ENCODE measurements at regions not wholly inside any gene's neighbourhood (a gene's known extent, or its start where the extent isn't known, plus 50 kb on each side); places are given as distances from the start of the nearest gene placed in this dataset.
A peak's percentile ranks its signal among the peaks of the same experiment; 100 is the strongest.

DNA sequence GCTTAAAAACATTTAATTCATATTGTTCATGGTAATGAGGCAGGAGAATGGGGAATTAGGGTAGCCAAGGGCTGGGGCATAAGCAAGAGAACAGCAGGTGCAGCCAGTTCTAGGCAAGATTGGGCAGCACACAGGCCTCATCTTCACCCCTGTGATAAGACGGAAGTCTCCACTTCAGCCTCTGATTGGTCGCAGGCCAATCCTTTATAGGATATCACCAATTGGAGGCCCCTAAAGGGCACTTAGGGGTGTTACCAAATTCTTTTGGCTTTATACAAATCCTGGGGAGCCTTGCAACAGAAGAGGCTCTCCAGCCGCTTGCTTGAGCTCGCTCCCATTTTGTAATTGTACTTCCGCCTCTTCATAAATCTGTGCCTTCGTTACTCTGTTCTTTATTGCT is 231.1 kb downstream of the REEP3 start:
- no peak overlapping the region for H3K9ac ChIP-seq
- no peak overlapping the region for H3K27ac Mint-ChIP-seq
- H3K36me3 ChIP-seq: no peaks in the 10 kb centered on the region
- no peaks in the 10 kb centered on the region for H3K79me2 ChIP-seq (ENCODE audit: low read depth)
- no peaks in the 10 kb centered on the region for H4K20me1 ChIP-seq (ENCODE audit: low read depth)
- no peak for TF ChIP-seq EZH2phosphoT487 (IDR thresholded peaks at IDR 0.05)
- TF ChIP-seq CTCF (IDR thresholded peaks at IDR 0.05): no peak
- TF ChIP-seq EZH2 (IDR thresholded peaks at IDR 0.05): no peak
- H3K27ac ChIP-seq: no peak overlapping the region
- peaks cover 3% of the 10 kb centered on the region for H3F3A ChIP-seq (ENCODE audit: low read depth)
- H3K9me3 Mint-ChIP-seq: peaks cover under 1% of the 10 kb centered on the region
- H3K4me3 Mint-ChIP-seq: no peak overlapping the region
- H3K27me3 ChIP-seq: no peaks in the 10 kb centered on the region
- no peak overlapping the region for H3K4me3 ChIP-seq
- H3K4me1 Mint-ChIP-seq: no peaks in the 10 kb centered on the region
- no peak for DNase-seq (ENCODE audit: low spot score)
- peak overlapping the region; percentile 63 for H2AFZ ChIP-seq (replicated peaks)
- no peaks in the 10 kb centered on the region for H3K27me3 Mint-ChIP-seq (ENCODE audit: insufficient read depth, low read depth)
- H3K4me2 ChIP-seq: no peak overlapping the region
- H3K36me3 Mint-ChIP-seq: no peaks in the 10 kb centered on the region
- no peaks in the 10 kb centered on the region for H3K4me1 ChIP-seq
- no peaks in the 10 kb centered on the region for H3K9me3 ChIP-seq (ENCODE audit: low read depth)

DNA sequence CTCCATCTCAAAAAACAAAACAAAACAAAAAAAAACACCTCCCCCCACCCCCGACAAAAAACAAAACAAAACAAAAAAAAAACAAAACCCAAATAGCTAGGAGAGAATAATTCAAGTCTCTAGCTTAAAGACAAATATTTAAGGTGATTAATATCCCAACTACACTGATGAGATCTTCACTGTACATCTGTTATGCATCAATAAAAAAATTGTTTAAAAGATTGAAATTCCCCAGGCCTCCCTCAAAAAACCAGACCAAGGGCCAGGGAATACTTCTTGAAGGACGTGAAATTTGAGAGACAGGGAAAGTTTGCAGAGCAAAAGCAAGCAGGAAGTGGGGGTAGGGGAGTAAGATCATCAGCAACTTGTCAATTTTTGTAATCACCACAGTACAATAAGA is 232.6 kb downstream of the REEP3 start:
- Histone ChIP-seq H3K36me3 (no peaks in the 10 kb centered on the region), H3K4me2 (no peak overlapping the region), H2AFZ (replicated peaks) (no peak overlapping the region), H3K9me3 (ENCODE audit: low read depth) (no peaks in the 10 kb centered on the region), H3F3A (ENCODE audit: low read depth) (peaks cover 3% of the 10 kb centered on the region), H4K20me1 (ENCODE audit: low read depth) (no peaks in the 10 kb centered on the region), H3K27ac (no peak overlapping the region), H3K79me2 (ENCODE audit: low read depth) (no peaks in the 10 kb centered on the region), H3K4me1 (no peaks in the 10 kb centered on the region), H3K4me3 (no peak overlapping the region), H3K27me3 (no peaks in the 10 kb centered on the region), H3K9ac (no peak overlapping the region)
- H3K27ac Mint-ChIP-seq: no peak overlapping the region
- no peak overlapping the region for H3K4me3 Mint-ChIP-seq
- no peak for DNase-seq (ENCODE audit: low spot score)
- no peaks in the 10 kb centered on the region for H3K27me3 Mint-ChIP-seq (ENCODE audit: insufficient read depth, low read depth)
- no peaks in the 10 kb centered on the region for H3K36me3 Mint-ChIP-seq
- TF ChIP-seq EZH2phosphoT487 (IDR thresholded peaks at IDR 0.05) (no peak), CTCF (IDR thresholded peaks at IDR 0.05) (no peak), EZH2 (IDR thresholded peaks at IDR 0.05) (no peak)
- H3K4me1 Mint-ChIP-seq: no peaks in the 10 kb centered on the region
- no peaks in the 10 kb centered on the region for H3K9me3 Mint-ChIP-seq

DNA sequence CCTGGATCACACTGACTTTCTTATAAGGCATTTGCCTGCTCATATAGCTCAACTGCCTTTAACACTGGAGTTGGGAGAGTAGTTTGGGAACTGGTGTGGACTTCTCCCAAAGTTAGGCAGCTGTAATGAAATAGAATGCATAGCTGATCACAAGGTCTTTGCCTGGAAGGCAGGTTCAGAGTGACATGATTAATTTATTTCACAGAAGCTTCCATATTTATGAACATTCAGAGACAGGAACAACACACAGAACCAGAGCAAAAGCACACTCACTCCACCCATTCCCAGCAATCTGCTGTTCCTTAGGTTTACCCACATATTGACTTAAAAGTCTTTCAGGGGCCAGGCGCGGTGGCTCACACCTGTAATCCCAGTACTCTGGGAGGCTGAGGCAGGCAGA is 234.2 kb downstream of the REEP3 start:
- no peaks in the 10 kb centered on the region for H3K27me3 ChIP-seq
- H3K9ac ChIP-seq: no peak overlapping the region
- H3K9me3 Mint-ChIP-seq: no peaks in the 10 kb centered on the region
- no peak overlapping the region for H3K27ac ChIP-seq
- no peak overlapping the region for H3K4me3 Mint-ChIP-seq
- H3K4me1 Mint-ChIP-seq: no peaks in the 10 kb centered on the region
- no peaks in the 10 kb centered on the region for H3K27me3 Mint-ChIP-seq (ENCODE audit: insufficient read depth, low read depth)
- no peaks in the 10 kb centered on the region for H3K36me3 Mint-ChIP-seq
- H3K4me1 ChIP-seq: no peaks in the 10 kb centered on the region
- no peaks in the 10 kb centered on the region for H3K9me3 ChIP-seq (ENCODE audit: low read depth)
- no peaks in the 10 kb centered on the region for H3K36me3 ChIP-seq
- no peak overlapping the region for H3K4me2 ChIP-seq
- no peak overlapping the region for H2AFZ ChIP-seq (replicated peaks)
- H3K4me3 ChIP-seq: no peak overlapping the region
- no peaks in the 10 kb centered on the region for H4K20me1 ChIP-seq (ENCODE audit: low read depth)
- H3K27ac Mint-ChIP-seq: no peak overlapping the region
- DNase-seq (ENCODE audit: low spot score): no peak
- H3F3A ChIP-seq (ENCODE audit: low read depth): peaks cover 3% of the 10 kb centered on the region
- TF ChIP-seq EZH2 (IDR thresholded peaks at IDR 0.05): no peak
- no peak for TF ChIP-seq CTCF (IDR thresholded peaks at IDR 0.05)
- TF ChIP-seq EZH2phosphoT487 (IDR thresholded peaks at IDR 0.05): no peak
- no peaks in the 10 kb centered on the region for H3K79me2 ChIP-seq (ENCODE audit: low read depth)

- Histone ChIP-seq H3F3A (ENCODE audit: low read depth) (peaks cover 3% of the 10 kb centered on the region), H3K27me3 (no peaks in the 10 kb centered on the region), H2AFZ (replicated peaks) (no peak overlapping the region), H3K27ac (no peak overlapping the region), H4K20me1 (ENCODE audit: low read depth) (no peaks in the 10 kb centered on the region), H3K4me2 (no peak overlapping the region), H3K79me2 (ENCODE audit: low read depth) (no peaks in the 10 kb centered on the region), H3K4me1 (no peaks in the 10 kb centered on the region), H3K36me3 (no peaks in the 10 kb centered on the region), H3K9ac (no peak overlapping the region), H3K4me3 (no peak overlapping the region), H3K9me3 (ENCODE audit: low read depth) (no peaks in the 10 kb centered on the region)
- TF ChIP-seq EZH2 (IDR thresholded peaks at IDR 0.05): no peak
- no peak for TF ChIP-seq CTCF (IDR thresholded peaks at IDR 0.05)
- TF ChIP-seq EZH2phosphoT487 (IDR thresholded peaks at IDR 0.05): no peak
- H3K9me3 Mint-ChIP-seq: no peaks in the 10 kb centered on the region
- no peak for DNase-seq (ENCODE audit: low spot score)
- H3K27ac Mint-ChIP-seq: no peak overlapping the region
- H3K36me3 Mint-ChIP-seq: no peaks in the 10 kb centered on the region
- no peak overlapping the region for H3K4me3 Mint-ChIP-seq
- no peaks in the 10 kb centered on the region for H3K27me3 Mint-ChIP-seq (ENCODE audit: insufficient read depth, low read depth)
- H3K4me1 Mint-ChIP-seq: no peaks in the 10 kb centered on the region
Observed at GRCh38 chr10:63757067-63757466, 235.9 kb downstream of the REEP3 start.

Measured in neural progenitor cell (in vitro differentiated cells).